GM12891 (cell line): ENCODE measurements at regions not wholly inside any gene's neighbourhood (a gene's known extent, or its start where the extent isn't known, plus 50 kb on each side); places are given as distances from the start of the nearest gene placed in this dataset.

Experiments
- POLR2A ChIP-seq: IDR thresholded peaks from 2 replicates; pipeline ENCODE4 v1.6.1; 2011; ENCODE audit warnings: low read depth, low read length, control low read depth
- POLR2AphosphoS5 ChIP-seq: IDR thresholded peaks from 2 replicates; pipeline ENCODE4 v1.6.1; 2011; ENCODE audit warnings: low read depth, low read length, control low read depth
- TAF1 ChIP-seq: IDR thresholded peaks from 2 replicates; pipeline ENCODE4 v1.6.1; 2011; ENCODE audit warnings: low read depth, low read length, control low read depth

DNA sequence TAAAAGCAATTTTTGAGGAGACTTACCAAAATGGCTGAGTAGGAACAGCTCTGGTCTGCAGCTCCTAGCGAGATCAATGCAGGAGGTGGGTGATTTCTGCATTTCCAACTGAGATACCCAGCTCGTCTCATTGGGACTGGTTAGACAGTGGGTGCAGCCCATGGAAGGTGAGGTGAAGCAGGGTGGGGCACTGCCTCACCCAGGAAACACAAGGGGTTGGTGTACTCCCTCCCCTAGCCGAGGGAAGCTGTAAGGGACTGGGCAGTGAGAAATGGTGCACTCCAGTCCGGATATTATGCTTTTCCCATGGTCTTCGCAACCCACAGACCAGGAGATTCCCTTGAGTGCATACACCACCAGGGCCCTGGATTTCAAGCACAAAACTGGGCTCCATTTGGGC lies 419.0 kb downstream of the NUP35 start:
- TF ChIP-seq POLR2A = no peak
- no peak for TF ChIP-seq POLR2AphosphoS5
- no peak for TF ChIP-seq TAF1
